Aorta (tissue), 5 donors: ENCODE measurements at regions not wholly inside any gene's neighbourhood (a gene's known extent, or its start where the extent isn't known, plus 50 kb on each side); places are given as distances from the start of the nearest gene placed in this dataset.
"Not testable (repeated sequence)": the region's sequence is repeated elsewhere in the genome, so short reads cannot be mapped to it uniquely, and the experiment has no call there.

Source experiments
- ATAC-seq: fragments of 200-7000 bp; cut with Tn5 transposase; one replicate; pipeline ENCODE4 v1.9.1; 2022; ENCODE audit warnings: moderate library complexity; ENCODE audit not compliant: low FRiP score
- DNase-seq, 2 donors: peaks; one replicate each; pipeline ENCODE4 v3.0.0-alpha.2; 2020
- H3K27ac ChIP-seq, 2 donors: one replicate each; pipeline ENCODE4 v1.5.1; 2013; ENCODE audit warnings: low read length in 2 of 2, mild to moderate bottlenecking in 2 of 2, moderate library complexity in 2 of 2, control low read depth in 1 of 2, inconsistent platforms in 1 of 2, low read depth in 1 of 2
- H3K27me3 ChIP-seq, 2 donors: one replicate each; pipeline ENCODE4 v1.6.1; 2013; ENCODE audit warnings: control low read depth in 1 of 2, low read length in 1 of 2, mild to moderate bottlenecking in 1 of 2, moderate library complexity in 1 of 2; ENCODE audit not compliant: insufficient read depth in 2 of 2, control insufficient read depth in 1 of 2
- H3K36me3 ChIP-seq, 2 donors: one replicate each; pipeline ENCODE4 v1.6.1; 2013; ENCODE audit warnings: control low read depth in 1 of 2, low read length in 1 of 2, mild to moderate bottlenecking in 1 of 2; ENCODE audit not compliant: insufficient read depth in 2 of 2, control insufficient read depth in 1 of 2
- H3K4me1 ChIP-seq, 2 donors: one replicate each; pipeline ENCODE4 v1.6.1; 2013; ENCODE audit warnings: low read length in 2 of 2, control low read depth in 1 of 2, mild to moderate bottlenecking in 1 of 2, moderate library complexity in 1 of 2; ENCODE audit not compliant: insufficient read depth in 2 of 2, control insufficient read depth in 1 of 2
- H3K4me3 ChIP-seq, 2 donors: one replicate each; pipeline ENCODE4 v1.5.1; 2013; ENCODE audit warnings: low read length in 2 of 2, control low read depth in 1 of 2, mild to moderate bottlenecking in 1 of 2
- H3K9me3 ChIP-seq: one replicate; pipeline ENCODE4 v1.6.1; 2013; ENCODE audit warnings: mild to moderate bottlenecking, low read length; ENCODE audit not compliant: control insufficient read depth
- WGBS, 2 donors: extraction: QIAGEN DNeasy Blood & Tissue Kit; methylation state at CpG; one replicate each; pipeline ENCODE4 v1.1.7; 2013; 5-methylcytosine and 5-hydroxymethylcytosine counted together
- intact Hi-C, 2 donors: fragments of 100-400 bp; cut with DNase I; formaldehyde crosslinking; loops; one replicate each; pipeline versions ENCODE4 v1.14.2 to v1.15.0; 2022
- donor health status: healthy with polysubstance abuse.
- donor health status: Bipolar disorder and iron deficiency.
- donor health status: DM: no; HTN: no; CAD: no.
- donor health status: DM: no; HTN: no; CAD: no.
- donor health status: DM: yes; HTN: yes; CAD: no.

DNA sequence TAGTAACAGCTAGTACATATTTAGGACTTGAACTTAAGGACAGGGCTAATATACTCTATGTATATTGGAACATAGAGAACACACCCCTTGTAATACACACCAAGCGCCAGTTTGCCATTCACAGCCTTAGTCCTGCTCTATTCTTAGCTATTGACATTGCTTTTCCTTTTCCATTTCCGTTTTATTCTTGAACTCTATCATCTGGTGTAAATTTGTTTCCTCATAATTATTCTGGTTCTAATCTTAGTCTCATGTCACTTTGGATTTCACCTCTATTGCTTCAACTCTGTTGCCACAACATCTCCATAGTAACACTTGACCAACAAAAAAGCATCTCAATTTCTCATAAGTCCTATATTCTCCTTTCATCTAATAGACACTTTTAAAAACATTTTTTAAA lies 225.7 kb downstream of the PHLDA1 start:
- no peaks in the 10 kb centered on the region for H3K36me3 ChIP-seq
- ATAC-seq (no peak), DNase-seq (no peak)
- 23 to 27% methylated on average over 2 of the region's 2 CpGs for WGBS, 2 donors
- H3K9me3 ChIP-seq, result no peaks in the 10 kb centered on the region
- H3K27me3 ChIP-seq, result no peaks in the 10 kb centered on the region
- H3K4me1 ChIP-seq, result peaks cover 0 to 3% of the 10 kb centered on the region in 2 donors
- no peak overlapping the region for H3K4me3 ChIP-seq
- intact Hi-C loops, result loop anchor here in 1 of 2 donors (2.0 kb wide), 1 partner anchor 227 kb away; no protein-coding TSS in a partner anchor
- H3K27ac ChIP-seq, result peak overlapping the region in 1 of 2 donors; percentile 93

GRCh38 chr12:75805320-75805719 lies 226.3 kb downstream of the PHLDA1 start:
- H3K9me3 ChIP-seq, result no peaks in the 10 kb centered on the region
- WGBS, 2 donors, result 8 to 9% methylated on average over 2 of the region's 2 CpGs
- H3K27ac ChIP-seq, result peak overlapping the region in 1 of 2 donors; percentile 93
- ATAC-seq (peak; percentile 62), DNase-seq (no peak)
- no peak overlapping the region for H3K4me3 ChIP-seq
- H3K36me3 ChIP-seq, result no peaks in the 10 kb centered on the region
- peaks cover 0 to 3% of the 10 kb centered on the region in 2 donors for H3K4me1 ChIP-seq
- intact Hi-C loops, result loop anchor here in 1 of 2 donors (2.0 kb wide), 1 partner anchor 227 kb away; no protein-coding TSS in a partner anchor
- H3K27me3 ChIP-seq, result no peaks in the 10 kb centered on the region

GRCh38 chr12:75798136-75798926 lies 233.2 kb downstream of the PHLDA1 start:
- Histone ChIP-seq H3K9me3 (no peaks in the 10 kb centered on the region), H3K27ac (no peak overlapping the region), H3K4me1 (no peaks in the 10 kb centered on the region), H3K27me3 (no peaks in the 10 kb centered on the region), H3K36me3 (no peaks in the 10 kb centered on the region), H3K4me3 (no peak overlapping the region)
- ATAC-seq, result no peak
- 77 to 80% methylated on average over 4 of the region's 4 CpGs for WGBS, 2 donors
- intact Hi-C loops, result no loop called here
- DNase-seq, result no peak

- H3K4me1 ChIP-seq, result no peaks in the 10 kb centered on the region
- intact Hi-C loops, result no loop called here
- no peak for DNase-seq
- H3K36me3 ChIP-seq, result no peaks in the 10 kb centered on the region
- no peaks in the 10 kb centered on the region for H3K9me3 ChIP-seq
- H3K4me3 ChIP-seq, result no peak overlapping the region
- no peak for ATAC-seq
- no peaks in the 10 kb centered on the region for H3K27me3 ChIP-seq
- no peak overlapping the region for H3K27ac ChIP-seq
Observed at GRCh38 chr12:75795125-75795524, 236.5 kb downstream of the PHLDA1 start.

DNA sequence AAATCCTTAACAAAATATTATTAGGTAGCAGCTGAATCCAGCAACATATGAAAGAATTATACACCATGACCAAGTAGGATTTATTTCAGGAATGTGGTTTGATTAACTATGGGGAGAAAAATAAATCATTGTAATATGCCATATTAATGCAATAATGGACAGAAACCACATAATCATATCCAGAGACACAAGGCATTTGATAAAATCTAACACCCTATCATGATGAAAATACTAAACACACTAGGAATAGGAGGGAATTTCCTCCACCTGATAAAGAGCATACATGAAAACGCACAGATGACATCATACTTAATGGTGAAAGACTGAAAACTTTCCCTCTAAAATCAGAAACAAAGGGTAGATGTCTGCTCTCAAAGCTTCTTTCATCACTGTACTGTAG lies 238.9 kb downstream of the PHLDA1 start:
- H3K4me3 ChIP-seq, result no peak overlapping the region
- ATAC-seq, result no peak
- H3K4me1 ChIP-seq, result no peaks in the 10 kb centered on the region
- H3K27me3 ChIP-seq, result no peaks in the 10 kb centered on the region
- H3K9me3 ChIP-seq, result no peaks in the 10 kb centered on the region
- no peaks in the 10 kb centered on the region for H3K36me3 ChIP-seq
- H3K27ac ChIP-seq, result no peak overlapping the region
- intact Hi-C loops, result no loop called here
- WGBS, 2 donors, result 0% methylated on average over 1 of the region's 1 CpG
- DNase-seq, result no peak

DNA sequence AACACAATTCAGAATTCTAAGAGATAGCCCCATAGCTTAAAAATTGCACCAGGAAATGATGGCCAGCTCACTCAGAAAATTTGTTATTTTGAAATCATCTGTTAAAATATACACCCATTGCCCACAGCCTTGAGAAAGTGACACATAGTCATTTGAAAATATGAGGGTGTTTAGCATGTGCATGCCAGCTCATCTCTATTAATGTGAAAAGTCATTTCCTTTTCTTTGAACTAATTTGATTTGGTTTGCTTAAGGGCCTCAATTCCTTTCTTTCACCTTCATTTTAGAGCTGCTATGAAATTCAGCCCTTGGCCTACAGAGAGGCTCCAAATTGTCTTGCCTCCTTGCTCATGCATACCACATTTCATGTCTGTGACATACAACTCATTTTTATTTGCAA lies 241.4 kb downstream of the PHLDA1 start:
- no peak overlapping the region for H3K4me3 ChIP-seq
- DNase-seq (no peak), ATAC-seq (no peak)
- H3K9me3 ChIP-seq, result no peaks in the 10 kb centered on the region
- H3K27ac ChIP-seq, result no peak overlapping the region
- H3K36me3 ChIP-seq, result no peaks in the 10 kb centered on the region
- no peaks in the 10 kb centered on the region for H3K4me1 ChIP-seq
- no peaks in the 10 kb centered on the region for H3K27me3 ChIP-seq
- intact Hi-C loops, result no loop called here

GRCh38 chr12:75787146-75787545 lies 244.4 kb downstream of the PHLDA1 start:
- not testable (repeated sequence) for H3K27ac ChIP-seq, ATAC-seq, H3K4me1 ChIP-seq, DNase-seq, H3K9me3 ChIP-seq, H3K4me3 ChIP-seq, H3K36me3 ChIP-seq, H3K27me3 ChIP-seq
- intact Hi-C loops, result loop anchor here in 1 of 2 donors (10.0 kb wide), 1 partner anchor 248 kb away; the partner anchor contains the start of gene PHLDA1
- 84 to 88% methylated on average over 2 of the region's 2 CpGs for WGBS, 2 donors

- Histone ChIP-seq H3K9me3 (no peaks in the 10 kb centered on the region), H3K4me1 (peaks cover 4 to 6% of the 10 kb centered on the region in 2 donors), H3K36me3 (no peaks in the 10 kb centered on the region), H3K27ac (no peak overlapping the region), H3K4me3 (no peak overlapping the region), H3K27me3 (no peaks in the 10 kb centered on the region)
- no peak for ATAC-seq
- WGBS, 2 donors, result 86 to 89% methylated on average over 3 of the region's 3 CpGs
- intact Hi-C loops, result loop anchor here in 1 of 2 donors (10.0 kb wide), 1 partner anchor 249 kb away; the partner anchor contains the start of gene PHLDA1
- DNase-seq, result no peak
Observed at GRCh38 chr12:75786070-75786469, 245.5 kb downstream of the PHLDA1 start.

GRCh38 chr12:75784591-75784990 lies 247.0 kb downstream of the PHLDA1 start:
- 39 to 42% methylated on average over 2 of the region's 2 CpGs for WGBS, 2 donors
- Histone ChIP-seq H3K27ac (peak overlapping the region; percentile 56 to 98), H3K9me3 (no peaks in the 10 kb centered on the region), H3K4me1 (peaks cover 5 to 7% of the 10 kb centered on the region in 2 donors), H3K4me3 (no peak overlapping the region), H3K27me3 (no peaks in the 10 kb centered on the region), H3K36me3 (no peaks in the 10 kb centered on the region)
- ATAC-seq (no peak), DNase-seq (no peak)
- intact Hi-C loops, result loop anchor here in 1 of 2 donors (10.0 kb wide), 1 partner anchor 250 kb away; the partner anchor contains the start of gene PHLDA1
